ENCODE measurements at regions not wholly inside any gene's neighbourhood (a gene's known extent, or its start where the extent isn't known, plus 50 kb on each side); places are given as distances from the start of the nearest gene placed in this dataset.

- intact Hi-C loops (cut with DNase I): no loop called here
- TF ChIP-seq CTCF (IDR thresholded peaks at IDR 0.05): no peak
- no peak overlapping the region for H3K27ac ChIP-seq
- DNase-seq (no peak), ATAC-seq (no peak)
- peaks cover 40 to 94% of the 10 kb centered on the region in 2 donors for H3K27me3 ChIP-seq
- H3K4me3 ChIP-seq: no peak overlapping the region
- no peaks in the 10 kb centered on the region for H3K36me3 ChIP-seq
- H3K9me3 ChIP-seq: no peaks in the 10 kb centered on the region
- no peaks in the 10 kb centered on the region for H3K4me1 ChIP-seq
Measured at GRCh38 chr20:62578294-62578897, 63.9 kb upstream of the SLCO4A1 start.

- TF ChIP-seq CTCF (IDR thresholded peaks at IDR 0.05): no peak
- H3K27me3 ChIP-seq: peaks cover 43 to 92% of the 10 kb centered on the region in 2 donors
Measured at GRCh38 chr20:62580052-62580451, 62.3 kb upstream of the SLCO4A1 start.

GRCh38 chr20:62580733-62581132 is 61.6 kb upstream of the SLCO4A1 start:
- intact Hi-C loops (cut with DNase I): no loop called here
- no peak for DNase-seq
- H3K27me3 ChIP-seq: peaks cover 43 to 90% of the 10 kb centered on the region in 2 donors
- ATAC-seq: no peak
- H3K4me1 ChIP-seq: no peaks in the 10 kb centered on the region
- H3K4me3 ChIP-seq: no peak overlapping the region
- H3K36me3 ChIP-seq: no peaks in the 10 kb centered on the region
- no peak for TF ChIP-seq CTCF (IDR thresholded peaks at IDR 0.05)
- H3K9me3 ChIP-seq: no peaks in the 10 kb centered on the region
- no peak overlapping the region for H3K27ac ChIP-seq

More at GRCh38 chr20:62580052-62580451, 62.3 kb upstream of the SLCO4A1 start:
- ATAC-seq (no peak), DNase-seq (no peak)
- Histone ChIP-seq H3K9me3 (no peaks in the 10 kb centered on the region), H3K4me1 (no peaks in the 10 kb centered on the region), H3K4me3 (no peak overlapping the region), H3K36me3 (no peaks in the 10 kb centered on the region), H3K27ac (no peak overlapping the region)
- intact Hi-C loops (cut with DNase I): no loop called here

GRCh38 chr20:62581308-62581707 is 61.0 kb upstream of the SLCO4A1 start:
- DNase-seq (no peak), ATAC-seq (no peak)
- H3K27ac ChIP-seq: no peak overlapping the region
- H3K4me3 ChIP-seq: no peak overlapping the region
- no peak for TF ChIP-seq CTCF (IDR thresholded peaks at IDR 0.05)
- intact Hi-C loops (cut with DNase I): no loop called here
- H3K4me1 ChIP-seq: no peaks in the 10 kb centered on the region
- H3K9me3 ChIP-seq: no peaks in the 10 kb centered on the region
- peaks cover 43 to 90% of the 10 kb centered on the region in 2 donors for H3K27me3 ChIP-seq
- no peaks in the 10 kb centered on the region for H3K36me3 ChIP-seq

- ATAC-seq (no peak), DNase-seq (no peak)
- H3K36me3 ChIP-seq: no peaks in the 10 kb centered on the region
- no peaks in the 10 kb centered on the region for H3K4me1 ChIP-seq
- H3K4me3 ChIP-seq: no peak overlapping the region
- peaks cover 42 to 90% of the 10 kb centered on the region in 2 donors for H3K27me3 ChIP-seq
- no peak for TF ChIP-seq CTCF (IDR thresholded peaks at IDR 0.05)
- no peaks in the 10 kb centered on the region for H3K9me3 ChIP-seq
- intact Hi-C loops (cut with DNase I): no loop called here
- H3K27ac ChIP-seq: no peak overlapping the region
Measured at GRCh38 chr20:62581806-62582205, 60.5 kb upstream of the SLCO4A1 start.

All from left lung (tissue), 4 donors.